GM23338 (cell line): ENCODE measurements at regions not wholly inside any gene's neighbourhood (a gene's known extent, or its start where the extent isn't known, plus 50 kb on each side); places are given as distances from the start of the nearest gene placed in this dataset.

Source experiments
- ATAC-seq: fragments of 200-7000 bp; cut with Tn5 transposase; 3 replicates; pipeline ENCODE4 v1.9.1; 2020
- DNase-seq: peaks from one replicate; pipeline ENCODE4 v3.0.0-alpha.2; 2015; ENCODE audit warnings: low spot score
- H2AFZ ChIP-seq: fragments of 200-600 bp; sonication (generic); 2 replicates; pipeline ENCODE4 v1.8.0; 2016; ENCODE audit warnings: antibody characterized with exemption, mild to moderate bottlenecking, moderate library complexity
- H3F3A ChIP-seq: fragments of 200-600 bp; sonication (generic); replicated peaks from 2 replicates; pipeline ENCODE4 v1.8.0; 2017; ENCODE audit warnings: antibody characterized with exemption, mixed run types, low read depth
- H3K27ac ChIP-seq: fragments of 200-600 bp; sonication (generic); 2 replicates; pipeline ENCODE4 v1.6.1; 2016; ENCODE audit warnings: low read depth
- H3K27me3 ChIP-seq: fragments of 200-600 bp; sonication (generic); 2 replicates; pipeline ENCODE4 v1.8.0; 2016; ENCODE audit warnings: mild to moderate bottlenecking, mixed run types, moderate library complexity; ENCODE audit not compliant: insufficient read depth
- H3K36me3 ChIP-seq: fragments of 200-600 bp; sonication (generic); 2 replicates; pipeline ENCODE4 v1.8.0; 2016; ENCODE audit warnings: mild to moderate bottlenecking; ENCODE audit not compliant: insufficient read depth
- H3K4me1 ChIP-seq: fragments of 200-600 bp; sonication (generic); 2 replicates; pipeline ENCODE4 v1.8.0; 2016; ENCODE audit warnings: mild to moderate bottlenecking, moderate library complexity; ENCODE audit not compliant: insufficient read depth
- H3K4me2 ChIP-seq: fragments of 200-600 bp; sonication (generic); 2 replicates; pipeline ENCODE4 v1.7.1; 2017; ENCODE audit warnings: mixed run types
- H3K4me3 ChIP-seq: fragments of 200-600 bp; sonication (generic); 2 replicates; pipeline ENCODE4 v1.6.1; 2016; ENCODE audit warnings: mixed run types
- H3K79me2 ChIP-seq: fragments of 200-600 bp; sonication (generic); replicated peaks from 2 replicates; pipeline ENCODE4 v1.8.0; 2017; ENCODE audit warnings: mild to moderate bottlenecking; ENCODE audit not compliant: insufficient read depth
- H3K9me2 ChIP-seq: fragments of 200-600 bp; sonication (generic); 2 replicates; pipeline ENCODE4 v1.8.0; 2017; ENCODE audit not compliant: insufficient read depth
- H4K20me1 ChIP-seq: fragments of 200-600 bp; sonication (generic); replicated peaks from 2 replicates; pipeline ENCODE4 v1.8.0; 2017; ENCODE audit warnings: mild to moderate bottlenecking; ENCODE audit not compliant: insufficient read depth
- H3K27ac Mint-ChIP-seq: 2 replicates; pipeline ENCODE4 v1.8.0; 2020; ENCODE audit warnings: inconsistent platforms, mild to moderate bottlenecking, moderate library complexity, mixed read lengths
- H3K27me3 Mint-ChIP-seq: 3 replicates; pipeline ENCODE4 v1.8.0; 2022; ENCODE audit warnings: low read depth, mild to moderate bottlenecking, moderate library complexity, mixed read lengths, inconsistent platforms; ENCODE audit not compliant: insufficient read depth, poor library complexity
- H3K36me3 Mint-ChIP-seq: 3 replicates; pipeline ENCODE4 v1.8.0; 2021; ENCODE audit warnings: low read depth, mild to moderate bottlenecking, inconsistent platforms, moderate library complexity, mixed read lengths
- H3K4me1 Mint-ChIP-seq: 3 replicates; pipeline ENCODE4 v1.8.0; 2020; ENCODE audit warnings: mild to moderate bottlenecking, inconsistent platforms, mixed read lengths
- H3K4me3 Mint-ChIP-seq: 3 replicates; pipeline ENCODE4 v1.8.0; 2021; ENCODE audit warnings: moderate library complexity, mild to moderate bottlenecking, inconsistent platforms, mixed read lengths
- H3K9me3 Mint-ChIP-seq: 3 replicates; pipeline ENCODE4 v1.8.0; 2020; ENCODE audit warnings: moderate library complexity, mild to moderate bottlenecking, inconsistent platforms, mixed read lengths
- CREB1 ChIP-seq: fragments of 250-450 bp; sonication (Bioruptor Pico); IDR thresholded peaks from 2 replicates; pipeline ENCODE4 v1.5.0; 2020; ENCODE audit warnings: low read depth, mild to moderate bottlenecking, moderate library complexity
- ETS1 ChIP-seq: IDR thresholded peaks from 2 replicates; pipeline ENCODE4 v1.6.1; 2016; ENCODE audit warnings: antibody characterized with exemption
- EZH2 ChIP-seq: fragments of 200-600 bp; sonication (generic); IDR thresholded peaks from one replicate; pipeline ENCODE4 v1.8.0; 2017; ENCODE audit warnings: antibody characterized with exemption, mild to moderate bottlenecking, low read depth; ENCODE audit not compliant: unreplicated experiment
- EZH2phosphoT487 ChIP-seq: fragments of 200-600 bp; sonication (generic); IDR thresholded peaks from one replicate; pipeline ENCODE4 v1.8.1; 2018; ENCODE audit warnings: antibody characterized with exemption; ENCODE audit not compliant: unreplicated experiment
- JUNB ChIP-seq: IDR thresholded peaks from one replicate; pipeline ENCODE4 v1.6.1; 2016; ENCODE audit warnings: antibody characterized with exemption; ENCODE audit not compliant: unreplicated experiment
- NANOG ChIP-seq: IDR thresholded peaks from 2 replicates; pipeline ENCODE4 v1.6.1; 2016; ENCODE audit warnings: antibody characterized with exemption, borderline replicate concordance
- POLR2AphosphoS5 ChIP-seq: IDR thresholded peaks from 2 replicates; pipeline ENCODE4 v1.6.1; 2016; ENCODE audit warnings: antibody characterized with exemption, low read depth
- STAT1 ChIP-seq: IDR thresholded peaks from one replicate; pipeline ENCODE4 v1.6.1; 2016; ENCODE audit warnings: antibody characterized with exemption; ENCODE audit not compliant: unreplicated experiment
- ZNF114 ChIP-seq: fragments of 250-450 bp; sonication (Bioruptor Pico); IDR thresholded peaks from 2 replicates; pipeline ENCODE4 v1.5.0; 2020; ENCODE audit warnings: mild to moderate bottlenecking, moderate library complexity
- ZNF331 ChIP-seq: fragments of 250-450 bp; sonication (Bioruptor Pico); IDR thresholded peaks from 2 replicates; pipeline ENCODE4 v1.5.0; 2020; ENCODE audit warnings: low read depth, mild to moderate bottlenecking, moderate library complexity
- TF ChIP-seq, protein P1 (sequence below): IDR thresholded peaks from one replicate; pipeline ENCODE4 v1.6.1; 2018; ENCODE audit warnings: antibody characterized with exemption; ENCODE audit not compliant: unreplicated experiment
- TF ChIP-seq, protein P2 (sequence below): fragments of 250-450 bp; sonication (Bioruptor Pico); IDR thresholded peaks from 2 replicates; pipeline ENCODE4 v1.5.0; 2020; ENCODE audit warnings: mild to moderate bottlenecking, moderate library complexity

GRCh38 chr4:125781651-125782050 lies 466.9 kb downstream of the FAT4 start:
- no peaks in the 10 kb centered on the region for H3K9me2 ChIP-seq
- ATAC-seq (no peak), DNase-seq (no peak)
- Mint-ChIP-seq H3K27me3 (no peaks in the 10 kb centered on the region), H3K4me3 (no peak overlapping the region), H3K27ac (no peak overlapping the region), H3K4me1 (no peaks in the 10 kb centered on the region), H3K9me3 (peaks cover 10% of the 10 kb centered on the region), H3K36me3 (peaks cover 10% of the 10 kb centered on the region)
- H3K4me2 ChIP-seq, result no peak overlapping the region
- no peaks in the 10 kb centered on the region for H3K4me1 ChIP-seq
- H3K36me3 ChIP-seq, result no peaks in the 10 kb centered on the region
- TF ChIP-seq ZNF114 (CRISPR knock-in tag), result no peak
- no peak overlapping the region for H3K27ac ChIP-seq
- H2AFZ ChIP-seq, result no peak overlapping the region
- H3K4me3 ChIP-seq, result no peak overlapping the region
- H3K27me3 ChIP-seq, result no peaks in the 10 kb centered on the region
- H3F3A ChIP-seq, result no peaks in the 10 kb centered on the region
- H4K20me1 ChIP-seq, result no peaks in the 10 kb centered on the region
- H3K79me2 ChIP-seq, result no peaks in the 10 kb centered on the region

- H3K27me3 Mint-ChIP-seq, result no peaks in the 10 kb centered on the region
- ATAC-seq, result no peak
- H3K9me3 Mint-ChIP-seq, result no peaks in the 10 kb centered on the region
- no peaks in the 10 kb centered on the region for H3K36me3 Mint-ChIP-seq
- Histone ChIP-seq H2AFZ (no peak overlapping the region), H3K4me2 (no peak overlapping the region), H3K27ac (no peak overlapping the region), H3K36me3 (no peaks in the 10 kb centered on the region), H3K4me3 (no peak overlapping the region), H3K79me2 (no peaks in the 10 kb centered on the region), H3K27me3 (no peaks in the 10 kb centered on the region), H3K9me2 (no peaks in the 10 kb centered on the region), H3K4me1 (no peaks in the 10 kb centered on the region), H4K20me1 (no peaks in the 10 kb centered on the region), H3F3A (no peaks in the 10 kb centered on the region)
- no peak overlapping the region for H3K4me3 Mint-ChIP-seq
- DNase-seq, result no peak
- no peak overlapping the region for H3K27ac Mint-ChIP-seq
- H3K4me1 Mint-ChIP-seq, result 0 out of 3 replicates have a peak, but pooled peaks cover 2% of the 10 kb centered on the region
- TF ChIP-seq POLR2AphosphoS5, result no peak
- no peak for TF ChIP-seq JUNB
- TF ChIP-seq ZNF331 (CRISPR knock-in tag), result no peak
- TF ChIP-seq, protein P1, sequence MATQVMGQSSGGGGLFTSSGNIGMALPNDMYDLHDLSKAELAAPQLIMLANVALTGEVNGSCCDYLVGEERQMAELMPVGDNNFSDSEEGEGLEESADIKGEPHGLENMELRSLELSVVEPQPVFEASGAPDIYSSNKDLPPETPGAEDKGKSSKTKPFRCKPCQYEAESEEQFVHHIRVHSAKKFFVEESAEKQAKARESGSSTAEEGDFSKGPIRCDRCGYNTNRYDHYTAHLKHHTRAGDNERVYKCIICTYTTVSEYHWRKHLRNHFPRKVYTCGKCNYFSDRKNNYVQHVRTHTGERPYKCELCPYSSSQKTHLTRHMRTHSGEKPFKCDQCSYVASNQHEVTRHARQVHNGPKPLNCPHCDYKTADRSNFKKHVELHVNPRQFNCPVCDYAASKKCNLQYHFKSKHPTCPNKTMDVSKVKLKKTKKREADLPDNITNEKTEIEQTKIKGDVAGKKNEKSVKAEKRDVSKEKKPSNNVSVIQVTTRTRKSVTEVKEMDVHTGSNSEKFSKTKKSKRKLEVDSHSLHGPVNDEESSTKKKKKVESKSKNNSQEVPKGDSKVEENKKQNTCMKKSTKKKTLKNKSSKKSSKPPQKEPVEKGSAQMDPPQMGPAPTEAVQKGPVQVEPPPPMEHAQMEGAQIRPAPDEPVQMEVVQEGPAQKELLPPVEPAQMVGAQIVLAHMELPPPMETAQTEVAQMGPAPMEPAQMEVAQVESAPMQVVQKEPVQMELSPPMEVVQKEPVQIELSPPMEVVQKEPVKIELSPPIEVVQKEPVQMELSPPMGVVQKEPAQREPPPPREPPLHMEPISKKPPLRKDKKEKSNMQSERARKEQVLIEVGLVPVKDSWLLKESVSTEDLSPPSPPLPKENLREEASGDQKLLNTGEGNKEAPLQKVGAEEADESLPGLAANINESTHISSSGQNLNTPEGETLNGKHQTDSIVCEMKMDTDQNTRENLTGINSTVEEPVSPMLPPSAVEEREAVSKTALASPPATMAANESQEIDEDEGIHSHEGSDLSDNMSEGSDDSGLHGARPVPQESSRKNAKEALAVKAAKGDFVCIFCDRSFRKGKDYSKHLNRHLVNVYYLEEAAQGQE, result no peak
- no peak for TF ChIP-seq ZNF114 (CRISPR knock-in tag)
- TF ChIP-seq, protein P2, sequence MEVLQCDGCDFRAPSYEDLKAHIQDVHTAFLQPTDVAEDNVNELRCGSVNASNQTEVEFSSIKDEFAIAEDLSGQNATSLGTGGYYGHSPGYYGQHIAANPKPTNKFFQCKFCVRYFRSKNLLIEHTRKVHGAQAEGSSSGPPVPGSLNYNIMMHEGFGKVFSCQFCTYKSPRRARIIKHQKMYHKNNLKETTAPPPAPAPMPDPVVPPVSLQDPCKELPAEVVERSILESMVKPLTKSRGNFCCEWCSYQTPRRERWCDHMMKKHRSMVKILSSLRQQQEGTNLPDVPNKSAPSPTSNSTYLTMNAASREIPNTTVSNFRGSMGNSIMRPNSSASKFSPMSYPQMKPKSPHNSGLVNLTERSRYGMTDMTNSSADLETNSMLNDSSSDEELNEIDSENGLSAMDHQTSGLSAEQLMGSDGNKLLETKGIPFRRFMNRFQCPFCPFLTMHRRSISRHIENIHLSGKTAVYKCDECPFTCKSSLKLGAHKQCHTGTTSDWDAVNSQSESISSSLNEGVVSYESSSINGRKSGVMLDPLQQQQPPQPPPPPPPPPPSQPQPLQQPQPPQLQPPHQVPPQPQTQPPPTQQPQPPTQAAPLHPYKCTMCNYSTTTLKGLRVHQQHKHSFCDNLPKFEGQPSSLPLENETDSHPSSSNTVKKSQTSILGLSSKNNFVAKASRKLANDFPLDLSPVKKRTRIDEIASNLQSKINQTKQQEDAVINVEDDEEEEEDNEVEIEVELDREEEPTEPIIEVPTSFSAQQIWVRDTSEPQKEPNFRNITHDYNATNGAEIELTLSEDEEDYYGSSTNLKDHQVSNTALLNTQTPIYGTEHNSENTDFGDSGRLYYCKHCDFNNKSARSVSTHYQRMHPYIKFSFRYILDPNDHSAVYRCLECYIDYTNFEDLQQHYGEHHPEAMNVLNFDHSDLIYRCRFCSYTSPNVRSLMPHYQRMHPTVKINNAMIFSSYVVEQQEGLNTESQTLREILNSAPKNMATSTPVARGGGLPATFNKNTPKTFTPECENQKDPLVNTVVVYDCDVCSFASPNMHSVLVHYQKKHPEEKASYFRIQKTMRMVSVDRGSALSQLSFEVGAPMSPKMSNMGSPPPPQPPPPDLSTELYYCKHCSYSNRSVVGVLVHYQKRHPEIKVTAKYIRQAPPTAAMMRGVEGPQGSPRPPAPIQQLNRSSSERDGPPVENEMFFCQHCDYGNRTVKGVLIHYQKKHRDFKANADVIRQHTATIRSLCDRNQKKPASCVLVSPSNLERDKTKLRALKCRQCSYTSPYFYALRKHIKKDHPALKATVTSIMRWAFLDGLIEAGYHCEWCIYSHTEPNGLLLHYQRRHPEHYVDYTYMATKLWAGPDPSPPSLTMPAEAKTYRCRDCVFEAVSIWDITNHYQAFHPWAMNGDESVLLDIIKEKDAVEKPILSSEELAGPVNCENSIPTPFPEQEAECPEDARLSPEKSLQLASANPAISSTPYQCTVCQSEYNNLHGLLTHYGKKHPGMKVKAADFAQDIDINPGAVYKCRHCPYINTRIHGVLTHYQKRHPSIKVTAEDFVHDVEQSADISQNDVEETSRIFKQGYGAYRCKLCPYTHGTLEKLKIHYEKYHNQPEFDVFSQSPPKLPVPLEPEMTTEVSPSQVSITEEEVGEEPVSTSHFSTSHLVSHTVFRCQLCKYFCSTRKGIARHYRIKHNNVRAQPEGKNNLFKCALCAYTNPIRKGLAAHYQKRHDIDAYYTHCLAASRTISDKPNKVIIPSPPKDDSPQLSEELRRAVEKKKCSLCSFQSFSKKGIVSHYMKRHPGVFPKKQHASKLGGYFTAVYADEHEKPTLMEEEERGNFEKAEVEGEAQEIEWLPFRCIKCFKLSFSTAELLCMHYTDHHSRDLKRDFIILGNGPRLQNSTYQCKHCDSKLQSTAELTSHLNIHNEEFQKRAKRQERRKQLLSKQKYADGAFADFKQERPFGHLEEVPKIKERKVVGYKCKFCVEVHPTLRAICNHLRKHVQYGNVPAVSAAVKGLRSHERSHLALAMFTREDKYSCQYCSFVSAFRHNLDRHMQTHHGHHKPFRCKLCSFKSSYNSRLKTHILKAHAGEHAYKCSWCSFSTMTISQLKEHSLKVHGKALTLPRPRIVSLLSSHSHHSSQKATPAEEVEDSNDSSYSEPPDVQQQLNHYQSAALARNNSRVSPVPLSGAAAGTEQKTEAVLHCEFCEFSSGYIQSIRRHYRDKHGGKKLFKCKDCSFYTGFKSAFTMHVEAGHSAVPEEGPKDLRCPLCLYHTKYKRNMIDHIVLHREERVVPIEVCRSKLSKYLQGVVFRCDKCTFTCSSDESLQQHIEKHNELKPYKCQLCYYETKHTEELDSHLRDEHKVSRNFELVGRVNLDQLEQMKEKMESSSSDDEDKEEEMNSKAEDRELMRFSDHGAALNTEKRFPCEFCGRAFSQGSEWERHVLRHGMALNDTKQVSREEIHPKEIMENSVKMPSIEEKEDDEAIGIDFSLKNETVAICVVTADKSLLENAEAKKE (CRISPR knock-in tag), result no peak
- TF ChIP-seq EZH2, result no peak
- TF ChIP-seq STAT1, result no peak
- no peak for TF ChIP-seq ETS1
- TF ChIP-seq CREB1, result no peak
- TF ChIP-seq NANOG, result no peak
- TF ChIP-seq EZH2phosphoT487, result no peak
Measured at GRCh38 chr4:125784741-125785140, 470.0 kb downstream of the FAT4 start.
